GM18507 (cell line): ENCODE measurements at regions not wholly inside any gene's neighbourhood (a gene's known extent, or its start where the extent isn't known, plus 50 kb on each side); places are given as distances from the start of the nearest gene placed in this dataset.

Source experiments
- DNase-seq: peaks from one replicate; pipeline ENCODE4 v3.0.0; 2011; ENCODE audit warnings: low read depth; ENCODE audit not compliant: insufficient read length; ENCODE audit errors: extremely low spot score
- FAIRE-seq: peaks from 2 replicates; lab custom pipeline; 2011; peaks lifted over from hg19 to GRCh38; lab: Jason Lieb, UNC

GRCh38 chr18:56119681-56120080, 518.7 kb downstream of the TXNL1 start:
- no peak for FAIRE-seq

GRCh38 chr18:56118422-56118821, 520.0 kb downstream of the TXNL1 start:
- no peak for DNase-seq
- no peak for FAIRE-seq

More at GRCh38 chr18:56119681-56120080, 518.7 kb downstream of the TXNL1 start:
- no peak for DNase-seq

DNA sequence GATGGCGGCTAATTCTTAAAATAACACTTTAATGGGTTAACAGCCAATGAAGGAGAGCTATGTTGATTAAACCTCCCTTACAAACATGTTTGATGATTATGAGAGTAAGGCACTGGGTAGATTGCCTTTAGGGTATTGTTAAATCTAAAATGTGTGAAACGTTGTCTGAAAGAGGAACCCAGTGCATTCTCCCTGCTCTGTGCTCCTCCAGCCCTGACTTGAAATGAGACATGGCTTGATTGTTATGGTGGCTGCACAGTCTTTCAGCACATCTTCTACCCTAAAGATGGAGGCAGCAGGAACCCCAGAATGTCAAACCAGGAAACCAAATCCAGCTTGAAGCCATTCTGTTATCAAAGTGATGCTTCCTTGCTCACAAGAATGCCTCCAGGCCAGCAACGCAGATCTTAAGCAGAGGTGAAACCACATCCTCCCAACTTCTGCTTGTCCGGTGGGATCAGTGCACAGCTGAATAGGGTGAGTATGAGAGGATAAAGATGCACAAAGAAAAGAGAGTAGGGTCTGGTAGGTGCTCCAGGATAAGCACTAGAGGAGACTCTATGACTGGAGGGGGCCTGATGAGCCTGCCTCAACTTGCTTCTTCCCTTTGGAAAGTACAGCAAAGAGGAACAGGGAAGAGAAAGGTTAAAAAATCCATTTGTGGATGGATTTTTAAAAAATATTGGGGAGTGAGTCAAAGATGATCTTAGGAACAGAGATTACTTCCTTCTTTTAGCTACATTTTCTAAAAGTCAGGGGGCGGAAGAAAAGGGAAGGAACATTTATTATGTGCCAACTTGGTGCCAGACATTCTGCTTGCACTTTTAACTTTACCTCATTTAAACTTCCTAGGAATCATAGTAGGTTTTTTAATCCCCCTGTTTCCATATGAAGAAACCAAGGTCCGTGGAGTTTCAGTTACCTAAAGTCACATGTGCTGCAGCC, 523.0 kb downstream of the TXNL1 start:
- DNase-seq (no peak), FAIRE-seq (no peak)

GRCh38 chr18:56112984-56113383, 525.0 kb upstream of the TCF4 start:
- FAIRE-seq (no peak), DNase-seq (no peak)

- peak; percentile 68 for FAIRE-seq
Observed at GRCh38 chr18:56112013-56112749, 524.2 kb upstream of the TCF4 start.

DNA sequence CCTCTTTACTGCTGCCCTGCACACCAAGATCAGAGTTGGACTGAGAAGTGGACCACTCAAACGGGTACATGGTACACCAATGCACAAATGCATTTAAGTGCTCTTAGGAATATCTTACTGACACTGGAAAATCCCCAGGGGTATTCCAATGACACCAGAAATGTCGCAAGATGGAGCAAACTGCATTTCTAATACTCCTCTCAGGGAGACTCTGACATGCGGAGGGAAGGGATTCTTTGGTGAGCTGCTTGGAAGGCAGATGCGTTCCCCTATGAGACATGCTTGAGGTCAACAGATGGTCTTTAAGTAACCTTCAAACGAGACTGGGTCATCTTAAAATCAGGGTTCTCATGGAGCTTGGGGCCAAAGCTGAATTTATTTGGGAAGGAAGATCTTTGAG, 521.8 kb upstream of the TCF4 start:
- FAIRE-seq (no peak), DNase-seq (no peak)

More at GRCh38 chr18:56112013-56112749, 524.2 kb upstream of the TCF4 start:
- no peak for DNase-seq

GRCh38 chr18:56108478-56109367, 520.7 kb upstream of the TCF4 start:
- FAIRE-seq (no peak), DNase-seq (no peak)

DNA sequence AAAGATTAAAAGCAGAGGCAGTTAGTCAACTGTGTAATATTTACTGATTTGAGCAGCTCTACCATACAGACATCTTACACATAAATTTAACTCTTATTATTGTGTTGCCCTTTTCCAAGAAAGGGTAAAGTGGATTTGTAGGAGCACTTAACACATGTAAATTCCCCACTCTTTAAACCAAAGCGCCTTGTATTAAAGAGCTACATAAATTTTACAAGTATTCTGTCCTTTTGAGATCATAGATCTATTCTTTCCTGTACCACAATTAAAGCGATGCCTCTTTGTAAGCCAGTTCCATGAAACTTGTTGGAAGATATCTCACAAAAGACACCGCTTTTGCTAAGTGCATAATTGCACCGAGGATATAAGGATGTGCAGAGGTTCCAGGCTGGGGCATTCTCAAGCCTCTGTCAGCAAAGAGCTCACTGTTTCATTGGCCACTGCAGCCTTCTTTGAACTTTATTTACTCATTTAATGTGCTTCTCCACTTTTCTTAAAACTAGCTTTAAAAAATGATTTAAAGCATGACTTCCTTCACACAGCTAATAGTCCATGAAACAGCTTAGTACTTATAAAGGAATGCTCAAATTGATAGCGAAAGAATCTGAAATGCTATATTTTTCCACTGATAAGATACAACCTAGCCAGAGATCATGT, 520.0 kb upstream of the TCF4 start:
- no peak for DNase-seq
- FAIRE-seq = no peak

DNA sequence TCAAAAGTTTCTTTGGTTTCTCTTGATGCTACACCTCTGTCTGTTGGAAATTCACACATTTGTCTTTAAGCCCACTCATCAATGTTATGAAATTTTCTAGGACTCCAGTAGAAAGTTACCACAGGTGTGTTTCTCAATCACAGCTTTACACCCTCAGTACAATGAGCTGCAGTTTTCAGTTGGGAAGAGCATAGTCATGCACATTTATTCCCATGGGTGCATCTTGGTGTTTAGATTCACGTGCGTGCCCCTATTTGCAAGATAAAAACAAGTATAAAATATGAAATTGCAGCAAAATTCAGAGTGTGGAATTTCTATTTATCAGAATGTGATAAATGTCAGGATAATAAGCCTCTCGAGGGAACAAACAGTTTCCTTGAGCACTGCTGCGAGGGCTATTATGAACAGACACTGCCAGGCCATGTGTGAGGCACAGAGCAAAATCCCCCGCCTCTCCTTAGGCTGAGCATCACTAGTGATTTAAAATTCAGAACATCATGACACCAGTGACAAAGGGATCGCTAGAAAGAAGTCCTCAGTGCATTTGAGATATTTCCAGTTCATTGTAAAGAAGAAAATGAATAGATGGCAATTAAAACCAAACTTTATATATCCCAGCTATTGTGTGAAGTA, 512.2 kb upstream of the TCF4 start:
- DNase-seq (no peak), FAIRE-seq (no peak)

GRCh38 chr18:56097621-56098020, 509.6 kb upstream of the TCF4 start:
- FAIRE-seq = no peak
- no peak for DNase-seq

DNA sequence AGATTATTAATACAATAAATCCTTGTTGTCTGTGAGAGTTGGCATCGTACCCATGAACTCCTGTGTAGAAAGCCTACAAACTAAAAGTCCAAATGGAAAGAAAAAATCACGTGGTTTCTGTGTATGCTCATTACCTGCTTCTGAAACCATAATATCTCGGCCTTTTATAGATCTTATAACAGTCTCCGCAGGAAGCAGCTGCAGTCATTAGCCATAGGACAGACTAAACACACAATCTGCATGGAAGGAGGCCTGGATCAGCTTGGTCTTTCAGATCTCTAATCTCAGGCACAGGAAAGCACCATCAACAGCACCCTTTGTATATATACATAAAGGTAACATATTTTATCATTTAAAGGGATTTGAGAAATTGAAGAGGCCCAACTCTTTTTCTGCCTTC, 508.9 kb upstream of the TCF4 start:
- no peak for DNase-seq

DNA sequence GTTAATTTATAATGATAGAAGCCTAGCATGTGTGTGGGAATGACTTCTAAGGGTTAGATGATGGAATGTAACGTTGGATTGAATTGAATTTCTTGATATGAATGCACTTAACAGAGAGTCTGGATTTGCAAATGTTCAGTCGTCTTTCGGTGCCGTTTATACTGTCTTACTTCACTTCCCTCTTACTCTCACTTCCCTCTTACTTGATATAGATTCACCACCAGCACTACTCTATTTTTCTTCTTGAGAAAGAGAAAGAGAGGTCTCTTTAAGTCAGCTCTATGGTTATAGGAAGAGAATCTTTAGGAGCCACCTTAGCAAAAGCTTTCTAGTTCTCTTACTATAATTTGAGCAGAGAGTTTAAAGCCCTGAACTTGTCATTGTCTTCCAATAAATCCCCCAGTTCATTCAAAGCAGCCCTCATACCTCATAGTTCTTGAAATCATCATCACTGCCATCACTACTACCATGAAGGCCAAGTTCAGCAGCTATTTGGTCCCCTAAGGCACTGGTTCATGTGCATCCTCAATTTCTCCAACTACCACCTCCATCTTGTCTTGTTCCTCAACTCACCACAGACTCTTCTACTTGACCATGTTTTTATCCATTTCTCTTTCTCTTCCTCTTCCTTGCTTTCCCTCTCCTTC, 501.7 kb upstream of the TCF4 start:
- no peak for DNase-seq
- peak; percentile 41 for FAIRE-seq

More for the DNA sequence above, 508.9 kb upstream of the TCF4 start:
- FAIRE-seq = no peak

- DNase-seq (no peak), FAIRE-seq (no peak)
Observed at GRCh38 chr18:56086786-56087185, 498.8 kb upstream of the TCF4 start.

- FAIRE-seq (no peak), DNase-seq (no peak)
Observed at GRCh38 chr18:56086176-56086575, 498.2 kb upstream of the TCF4 start.

- FAIRE-seq (no peak), DNase-seq (no peak)
Observed at GRCh38 chr18:56085551-56085950, 497.6 kb upstream of the TCF4 start.

DNA sequence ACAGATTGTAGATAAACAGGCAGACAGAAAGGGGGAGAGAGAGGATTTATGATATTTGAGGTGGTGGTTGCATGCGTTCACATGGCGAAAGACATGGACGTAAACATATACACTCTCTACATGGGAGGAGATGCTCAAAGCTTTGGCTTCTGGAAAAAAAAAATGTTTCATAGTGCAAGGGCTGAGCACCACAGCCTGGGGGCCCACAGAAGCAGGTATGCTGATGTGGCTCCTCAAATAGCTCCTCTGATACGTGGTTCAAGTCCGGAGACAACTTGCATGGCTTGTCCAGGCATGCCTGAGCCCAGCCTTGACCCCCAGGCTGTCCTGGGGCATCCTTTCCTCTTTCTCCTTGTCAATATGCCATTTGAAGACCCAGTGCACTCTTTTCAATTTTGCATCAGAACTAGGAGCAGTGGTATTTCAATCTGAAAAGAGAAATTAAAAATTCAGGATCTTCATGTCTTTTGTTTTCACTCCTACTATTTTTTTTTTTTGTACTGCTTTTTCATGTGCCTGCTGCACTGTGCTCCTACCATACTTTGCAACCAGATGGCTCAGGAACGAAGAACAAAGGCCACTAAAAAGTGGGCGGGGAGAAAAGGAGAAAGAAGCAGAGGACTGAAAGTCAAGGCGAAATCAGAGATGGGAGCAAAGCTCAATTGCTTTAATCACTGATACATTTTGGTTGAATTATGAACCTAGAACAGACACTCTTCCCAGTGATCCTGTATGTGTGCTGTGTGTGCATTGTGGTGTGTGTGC, 495.7 kb upstream of the TCF4 start:
- DNase-seq (no peak), FAIRE-seq (no peak)

- no peak for FAIRE-seq
- DNase-seq = no peak
Observed at GRCh38 chr18:56083097-56083521, 495.1 kb upstream of the TCF4 start.

DNA sequence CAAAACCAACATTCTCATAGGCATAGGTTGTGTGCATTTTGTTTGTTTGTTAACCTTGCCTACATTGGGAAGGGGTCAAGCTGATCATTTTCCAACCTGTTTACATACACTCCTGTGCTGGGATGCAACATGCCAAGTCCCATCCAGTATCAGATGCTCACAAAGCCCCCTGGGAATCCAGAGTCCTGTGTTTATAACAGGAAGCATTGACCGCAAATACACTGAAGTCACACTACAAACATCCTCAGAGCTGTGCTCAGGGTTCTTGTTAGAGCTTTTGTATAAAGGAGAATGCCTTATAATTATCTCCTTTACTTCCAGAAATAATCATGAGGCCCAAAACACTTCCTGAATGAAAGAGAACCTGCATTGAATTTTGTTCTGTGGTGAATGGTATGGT, 488.7 kb upstream of the TCF4 start:
- FAIRE-seq (no peak), DNase-seq (no peak)
